Amniotic epithelial cell (primary cell): ENCODE measurements at regions not wholly inside any gene's neighbourhood (a gene's known extent, or its start where the extent isn't known, plus 50 kb on each side); places are given as distances from the start of the nearest gene placed in this dataset.
"Not testable (repeated sequence)": the region's sequence is repeated elsewhere in the genome, so short reads cannot be mapped to it uniquely, and the experiment has no call there.

Source experiments
- DNase-seq: peaks from one replicate; pipeline ENCODE4 v3.0.0-alpha.2; 2010; ENCODE audit warnings: low read depth

GRCh38 chr3:110473405-110473804, 598.2 kb upstream of the NECTIN3 start:
- no peak for DNase-seq

GRCh38 chr3:110474397-110474796, 597.2 kb upstream of the NECTIN3 start:
- DNase-seq = no peak

- DNase-seq = no peak
These were observed 593.1 kb upstream of the NECTIN3 start for GRCh38 chr3:110478377-110479054.

GRCh38 chr3:110479731-110480130, 591.9 kb upstream of the NECTIN3 start:
- no peak for DNase-seq

- DNase-seq = no peak
These were observed 586.2 kb upstream of the NECTIN3 start for GRCh38 chr3:110485389-110485788.

GRCh38 chr3:110487840-110488239, 583.8 kb upstream of the NECTIN3 start:
- peak; percentile 6 for DNase-seq

- DNase-seq = no peak
These were observed 580.2 kb upstream of the NECTIN3 start for GRCh38 chr3:110491413-110491812.

- no peak for DNase-seq
These were observed 578.7 kb upstream of the NECTIN3 start for GRCh38 chr3:110492876-110493275.

- DNase-seq = no peak
These were observed 578.1 kb upstream of the NECTIN3 start for GRCh38 chr3:110493438-110494092.

GRCh38 chr3:110494093-110494490, 577.5 kb upstream of the NECTIN3 start:
- DNase-seq = no peak

- DNase-seq = no peak
These were observed 576.9 kb upstream of the NECTIN3 start for GRCh38 chr3:110494728-110495127.

- DNase-seq = no peak
These were observed 576.3 kb upstream of the NECTIN3 start for GRCh38 chr3:110495201-110495927.

GRCh38 chr3:110504401-110504800, 567.2 kb upstream of the NECTIN3 start:
- DNase-seq = no peak

- no peak for DNase-seq
These were observed 566.7 kb upstream of the NECTIN3 start for GRCh38 chr3:110504901-110505300.

GRCh38 chr3:110506890-110507289, 564.7 kb upstream of the NECTIN3 start:
- no peak for DNase-seq

- DNase-seq = not testable (repeated sequence)
These were observed 564.0 kb upstream of the NECTIN3 start for GRCh38 chr3:110507570-110507969.

- no peak for DNase-seq
These were observed 558.7 kb upstream of the NECTIN3 start for GRCh38 chr3:110512961-110513360.

GRCh38 chr3:110518031-110518430, 553.6 kb upstream of the NECTIN3 start:
- DNase-seq = no peak

- DNase-seq = no peak
These were observed 552.5 kb upstream of the NECTIN3 start for GRCh38 chr3:110519071-110519470.

- peak; percentile 84 for DNase-seq
These were observed 550.6 kb upstream of the NECTIN3 start for GRCh38 chr3:110521019-110521418.

GRCh38 chr3:110525558-110526064, 546.0 kb upstream of the NECTIN3 start:
- not testable (repeated sequence) for DNase-seq

GRCh38 chr3:110526777-110527727, 544.6 kb upstream of the NECTIN3 start:
- DNase-seq = peak; percentile 97
